ENCODE measurements at regions not wholly inside any gene's neighbourhood (a gene's known extent, or its start where the extent isn't known, plus 50 kb on each side); places are given as distances from the start of the nearest gene placed in this dataset.

GRCh38 chr5:106307265-106307664 is 1363.5 kb downstream of the EFNA5 start:
- H4K20me1 ChIP-seq (ENCODE audit: insufficient read depth): no peaks in the 10 kb centered on the region
- no peaks in the 10 kb centered on the region for H3K27me3 ChIP-seq (ENCODE audit: insufficient read depth, low read length)
- CTCF ChIA-PET: no interaction called here
- no TSS peak for BruUV-seq (replicated peaks)
- no peaks in the 10 kb centered on the region for H3K4me1 ChIP-seq (ENCODE audit: control insufficient read depth in 1 of 2, insufficient read depth in 2 of 2, low read length in 2 of 2)
- RAD21 ChIA-PET (ENCODE audit: low non-redundant PET in 1 of 2, low total read pairs in 2 of 2, uncharacterized antibody in 2 of 2, unreplicated experiment in 2 of 2): no interaction called here
- no peak overlapping the region for H3K4me3 ChIP-seq (replicated peaks in 1 of 2; ENCODE audit: low read depth in 1 of 2, low read length in 2 of 2)
- H3K9me3 ChIP-seq (ENCODE audit: control insufficient read depth in 1 of 2, insufficient read depth in 1 of 2, low read depth in 1 of 2, low read length in 2 of 2): no peaks in the 10 kb centered on the region
- ATAC-seq (no peak), DNase-seq (ENCODE audit: low read depth, low spot score) (no peak)
- no peaks in the 10 kb centered on the region for H3K9me2 ChIP-seq (ENCODE audit: insufficient read depth)
- no peak overlapping the region for H3K4me2 ChIP-seq (ENCODE audit: low read length)
- POLR2A ChIA-PET: no interaction called here
- no peak overlapping the region for H3K9ac ChIP-seq (ENCODE audit: low read length)
- H2AFZ ChIP-seq (ENCODE audit: low read depth, low read length, poor library complexity, severe bottlenecking): no peak overlapping the region
- no peaks in the 10 kb centered on the region for H3K36me3 ChIP-seq (ENCODE audit: control insufficient read depth in 1 of 2, insufficient read depth in 2 of 2, low read length in 2 of 2)
- H3K27ac ChIP-seq (ENCODE audit: low read depth, low read length): no peak overlapping the region
- H3K79me2 ChIP-seq (ENCODE audit: insufficient read depth, low read length): no peaks in the 10 kb centered on the region
- intact Hi-C loops (cut with micrococcal nuclease): no loop called here
- TF ChIP-seq SP1 (IDR thresholded peaks at IDR 0.05; ENCODE audit: low read depth) (no peak), POLR2AphosphoS5 (IDR thresholded peaks at IDR 0.05; ENCODE audit: low read depth, low read length) (no peak), MAX (IDR thresholded peaks at IDR 0.05) (no peak), ZNF274 (IDR thresholded peaks at IDR 0.05; ENCODE audit: low read depth, low read length) (no peak), RAD21 (IDR thresholded peaks at IDR 0.05; ENCODE audit: low read depth) (no peak), REST (IDR thresholded peaks at IDR 0.05; ENCODE audit: low read depth) (no peak), CTCF (IDR thresholded peaks at IDR 0.05 in 2 of 3, conservative IDR thresholded peaks at IDR 0.05 in 1 of 3; ENCODE audit: borderline replicate concordance in 1 of 3, insufficient read depth in 1 of 3, low read depth in 2 of 3, low read length in 2 of 3) (no peak)
- TF ChIP-seq, protein P1, sequence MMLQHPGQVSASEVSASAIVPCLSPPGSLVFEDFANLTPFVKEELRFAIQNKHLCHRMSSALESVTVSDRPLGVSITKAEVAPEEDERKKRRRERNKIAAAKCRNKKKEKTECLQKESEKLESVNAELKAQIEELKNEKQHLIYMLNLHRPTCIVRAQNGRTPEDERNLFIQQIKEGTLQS (IDR thresholded peaks at IDR 0.05): no peak
- TF ChIP-seq, protein P2, sequence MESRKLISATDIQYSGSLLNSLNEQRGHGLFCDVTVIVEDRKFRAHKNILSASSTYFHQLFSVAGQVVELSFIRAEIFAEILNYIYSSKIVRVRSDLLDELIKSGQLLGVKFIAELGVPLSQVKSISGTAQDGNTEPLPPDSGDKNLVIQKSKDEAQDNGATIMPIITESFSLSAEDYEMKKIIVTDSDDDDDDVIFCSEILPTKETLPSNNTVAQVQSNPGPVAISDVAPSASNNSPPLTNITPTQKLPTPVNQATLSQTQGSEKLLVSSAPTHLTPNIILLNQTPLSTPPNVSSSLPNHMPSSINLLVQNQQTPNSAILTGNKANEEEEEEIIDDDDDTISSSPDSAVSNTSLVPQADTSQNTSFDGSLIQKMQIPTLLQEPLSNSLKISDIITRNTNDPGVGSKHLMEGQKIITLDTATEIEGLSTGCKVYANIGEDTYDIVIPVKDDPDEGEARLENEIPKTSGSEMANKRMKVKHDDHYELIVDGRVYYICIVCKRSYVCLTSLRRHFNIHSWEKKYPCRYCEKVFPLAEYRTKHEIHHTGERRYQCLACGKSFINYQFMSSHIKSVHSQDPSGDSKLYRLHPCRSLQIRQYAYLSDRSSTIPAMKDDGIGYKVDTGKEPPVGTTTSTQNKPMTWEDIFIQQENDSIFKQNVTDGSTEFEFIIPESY (IDR thresholded peaks at IDR 0.05; ENCODE audit: extremely low read depth, insufficient replicate concordance, low read length): no peak

Data from HCT116 (cell line).